VCaP (cell line): ENCODE measurements at regions not wholly inside any gene's neighbourhood (a gene's known extent, or its start where the extent isn't known, plus 50 kb on each side); places are given as distances from the start of the nearest gene placed in this dataset.
"Not testable (repeated sequence)": the region's sequence is repeated elsewhere in the genome, so short reads cannot be mapped to it uniquely, and the experiment has no call there.

Source experiments
- H3K27ac ChIP-seq: fragments of 450-650 bp; 2 replicates; pipeline ENCODE4 v1.5.1; 2017
- CTCF ChIP-seq: fragments of 450-650 bp; conservative IDR thresholded peaks from 2 replicates; pipeline ENCODE4 v1.5.1; 2017; ENCODE audit warnings: mild to moderate bottlenecking, moderate library complexity

GRCh38 chr3:5047764-5048419, 68.7 kb downstream of the BHLHE40 start:
- H3K27ac ChIP-seq: no peak overlapping the region
- no peak for TF ChIP-seq CTCF

- no peak overlapping the region for H3K27ac ChIP-seq
- no peak for TF ChIP-seq CTCF
Observed at GRCh38 chr3:5051772-5052171, 70.3 kb upstream of the ARL8B start.

- no peak for TF ChIP-seq CTCF
- H3K27ac ChIP-seq: no peak overlapping the region
Observed at GRCh38 chr3:5052247-5052646, 69.8 kb upstream of the ARL8B start.

- TF ChIP-seq CTCF: no peak
- no peak overlapping the region for H3K27ac ChIP-seq
Observed at GRCh38 chr3:5053021-5053831, 68.9 kb upstream of the ARL8B start.

- no peak for TF ChIP-seq CTCF
- H3K27ac ChIP-seq: no peak overlapping the region
Observed at GRCh38 chr3:5054098-5054497, 68.0 kb upstream of the ARL8B start.

- H3K27ac ChIP-seq: not testable (repeated sequence)
Observed at GRCh38 chr3:5054579-5054978, 67.5 kb upstream of the ARL8B start.

GRCh38 chr3:5055357-5056110, 66.6 kb upstream of the ARL8B start:
- H3K27ac ChIP-seq: no peak overlapping the region
- no peak for TF ChIP-seq CTCF
